ENCODE measurements at regions not wholly inside any gene's neighbourhood (a gene's known extent, or its start where the extent isn't known, plus 50 kb on each side); places are given as distances from the start of the nearest gene placed in this dataset.
"Not testable (repeated sequence)": the region's sequence is repeated elsewhere in the genome, so short reads cannot be mapped to it uniquely, and the experiment has no call there.

DNA sequence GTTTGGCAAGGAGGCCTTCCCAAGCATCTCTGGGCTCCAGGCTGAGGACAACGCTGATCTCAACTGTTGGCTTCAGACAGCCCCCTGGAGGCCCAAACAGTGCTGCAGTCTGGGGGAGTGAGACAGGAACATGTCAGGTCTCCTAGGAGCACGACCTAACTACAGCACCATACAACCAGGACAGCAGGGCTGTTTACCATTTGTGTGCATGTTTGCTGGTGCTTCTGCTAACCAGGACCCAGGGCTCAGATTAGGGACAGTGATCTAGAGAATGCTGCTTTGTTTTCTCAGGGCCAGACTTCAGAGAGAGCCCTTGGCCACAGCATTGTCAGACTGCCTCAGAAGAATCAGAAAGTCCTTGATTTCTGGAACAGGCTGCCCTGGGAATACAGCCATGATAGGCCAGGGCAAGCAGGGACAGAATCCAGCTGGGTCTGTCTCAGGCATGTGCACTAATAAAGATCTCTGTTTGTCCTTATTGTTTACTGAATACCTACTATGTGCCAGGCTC lies 126.5 kb downstream of the VPREB1 start:
- no peak for DNase-seq (ENCODE audit: extremely low read depth, low read depth)

DNA sequence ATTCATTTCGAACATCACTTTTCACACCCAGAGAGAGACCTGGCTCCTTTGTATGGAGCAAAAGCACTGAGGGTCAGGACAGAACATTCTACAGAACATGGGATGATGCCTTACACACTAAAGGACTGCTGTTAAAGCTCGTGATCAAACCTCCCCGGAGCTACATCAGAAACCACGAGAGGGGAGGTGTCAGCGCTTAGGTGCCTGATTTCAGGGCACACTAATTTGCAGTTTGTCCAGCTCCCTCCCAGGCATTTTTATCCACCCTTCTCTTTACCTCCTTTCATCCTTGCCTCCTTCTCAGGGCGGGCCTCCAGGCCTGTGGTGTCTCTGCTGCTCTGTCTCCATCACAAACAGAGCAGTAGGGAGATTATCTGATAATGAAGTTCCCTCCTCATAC lies 127.5 kb downstream of the VPREB1 start:
- DNase-seq (ENCODE audit: extremely low read depth, low read depth) = no peak

DNA sequence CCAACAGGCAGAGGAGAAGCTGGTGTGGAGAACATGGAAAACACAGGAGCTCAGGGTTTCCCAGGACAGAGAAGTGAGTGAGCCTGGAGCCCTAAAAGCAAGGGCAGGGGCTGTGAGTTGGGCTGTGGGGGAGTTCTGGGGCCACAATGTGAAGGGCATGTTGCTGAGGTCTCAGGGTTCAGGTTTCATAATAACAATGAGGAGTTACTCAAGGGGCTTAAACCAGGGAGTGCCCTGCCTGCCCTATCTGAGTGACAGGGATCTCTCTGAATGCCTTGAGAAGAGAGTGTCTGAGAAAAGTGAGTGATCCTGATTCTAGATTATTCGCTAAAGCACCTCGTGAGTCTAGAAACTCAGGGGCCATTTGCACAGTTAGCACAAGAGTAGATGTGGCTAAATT lies 129.6 kb downstream of the VPREB1 start:
- DNase-seq (ENCODE audit: extremely low read depth, low read depth) = no peak

DNA sequence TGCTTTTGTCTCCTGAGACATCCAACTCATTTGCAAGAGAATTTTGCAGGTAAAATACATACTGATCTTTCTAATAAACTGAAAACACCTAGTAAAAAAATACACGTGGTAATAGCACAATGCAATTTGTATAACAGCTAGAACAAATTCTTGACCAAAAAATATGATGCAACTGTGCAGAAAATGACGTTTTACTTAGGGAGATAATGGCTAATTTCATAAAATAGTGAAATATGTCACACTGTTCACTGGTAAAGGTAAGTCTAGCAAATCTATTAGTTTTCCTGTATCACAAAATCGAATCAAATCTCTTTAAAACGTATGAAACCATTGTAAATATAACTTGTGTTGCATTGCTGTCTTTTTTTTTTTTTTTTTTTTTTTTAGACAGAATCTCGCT lies 130.0 kb downstream of the VPREB1 start:
- DNase-seq (ENCODE audit: extremely low read depth, low read depth) = no peak

DNA sequence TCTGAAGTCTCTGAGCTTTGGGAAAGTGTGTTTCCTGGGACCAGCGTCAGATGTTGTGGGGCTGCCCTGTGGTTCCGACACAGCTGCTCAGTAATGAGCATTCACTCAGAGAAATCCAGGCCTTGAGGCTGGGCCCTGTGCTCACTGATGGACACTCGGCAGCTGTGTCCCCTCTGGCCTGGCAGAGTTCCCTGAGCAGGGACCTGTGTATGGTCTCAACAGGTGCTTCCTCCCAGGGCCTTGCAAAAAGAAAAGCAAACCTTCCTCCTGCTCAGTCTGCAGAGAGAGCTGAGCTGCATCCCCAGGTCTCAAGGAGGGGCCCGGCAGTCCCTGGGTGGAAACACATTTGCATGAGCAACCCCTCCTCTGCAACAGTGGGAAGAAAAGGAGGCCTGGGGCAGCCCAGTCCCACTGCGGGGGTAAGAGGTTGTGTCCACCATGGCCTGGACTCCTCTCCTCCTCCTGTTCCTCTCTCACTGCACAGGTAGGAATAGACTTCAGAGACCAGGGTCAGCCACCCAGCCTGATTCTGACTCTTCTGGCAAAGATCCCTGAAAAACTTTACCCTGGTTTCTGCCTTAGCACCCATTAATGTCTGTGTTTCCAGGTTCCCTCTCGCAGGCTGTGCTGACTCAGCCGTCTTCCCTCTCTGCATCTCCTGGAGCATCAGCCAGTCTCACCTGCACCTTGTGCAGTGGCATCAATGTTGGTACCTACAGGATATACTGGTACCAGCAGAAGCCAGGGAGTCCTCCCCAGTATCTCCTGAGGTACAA lies 131.2 kb downstream of the VPREB1 start:
- no peak for DNase-seq (ENCODE audit: extremely low read depth, low read depth)

DNA sequence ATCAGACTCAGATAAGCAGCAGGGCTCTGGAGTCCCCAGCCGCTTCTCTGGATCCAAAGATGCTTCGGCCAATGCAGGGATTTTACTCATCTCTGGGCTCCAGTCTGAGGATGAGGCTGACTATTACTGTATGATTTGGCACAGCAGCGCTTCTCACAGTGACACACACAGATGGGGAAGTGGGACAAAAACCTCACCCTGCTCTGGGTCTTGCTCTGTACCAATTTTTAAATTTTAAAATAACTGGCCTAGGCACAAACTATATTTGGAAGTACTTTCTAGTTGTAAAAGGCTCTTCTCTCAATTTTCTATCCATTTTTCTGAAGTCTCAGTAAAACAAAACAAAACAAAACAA lies 131.7 kb downstream of the VPREB1 start:
- no peak for DNase-seq (ENCODE audit: extremely low read depth, low read depth)

DNA sequence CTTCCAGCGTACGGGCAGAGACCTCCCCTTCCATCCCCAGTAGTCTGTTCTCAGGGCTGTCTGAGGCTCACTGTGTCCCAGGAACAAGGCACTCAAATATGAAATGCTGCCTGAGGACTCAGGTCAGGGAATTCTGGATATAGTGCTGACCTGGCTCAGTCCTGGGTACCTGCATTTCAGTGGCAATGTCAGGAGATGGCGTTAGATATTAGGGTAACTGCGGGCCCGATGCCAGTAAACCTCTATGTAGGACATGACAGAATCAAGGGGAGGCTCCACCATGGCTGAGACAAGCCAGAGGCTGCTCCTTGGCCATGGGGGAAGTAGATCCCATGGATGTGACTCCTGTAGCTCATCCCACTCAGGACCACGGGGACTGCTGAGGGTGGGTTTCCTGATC lies 131.7 kb downstream of the ZNF280B start:
- DNase-seq (ENCODE audit: extremely low read depth, low read depth) = not testable (repeated sequence)

DNA sequence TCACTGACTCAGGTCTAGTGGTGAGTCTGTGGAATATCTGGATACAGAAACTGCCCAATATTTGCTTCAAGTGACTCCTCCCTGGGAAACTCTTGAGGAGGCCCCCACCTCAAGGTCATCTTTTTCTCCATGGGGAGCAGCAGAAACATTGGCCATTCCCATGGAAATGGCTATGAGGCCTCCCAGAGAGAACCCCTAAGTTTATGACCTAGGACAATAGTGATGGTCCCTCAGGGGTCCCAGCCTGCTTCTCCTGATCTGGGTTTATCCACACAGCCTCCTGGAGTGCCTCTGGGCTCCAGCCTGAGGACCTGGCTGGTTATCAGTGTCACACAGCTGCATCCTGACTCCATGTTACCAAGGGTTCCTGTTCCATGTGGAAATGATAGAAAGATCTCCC lies 131.2 kb downstream of the ZNF280B start:
- no peak for DNase-seq (ENCODE audit: extremely low read depth, low read depth)

DNA sequence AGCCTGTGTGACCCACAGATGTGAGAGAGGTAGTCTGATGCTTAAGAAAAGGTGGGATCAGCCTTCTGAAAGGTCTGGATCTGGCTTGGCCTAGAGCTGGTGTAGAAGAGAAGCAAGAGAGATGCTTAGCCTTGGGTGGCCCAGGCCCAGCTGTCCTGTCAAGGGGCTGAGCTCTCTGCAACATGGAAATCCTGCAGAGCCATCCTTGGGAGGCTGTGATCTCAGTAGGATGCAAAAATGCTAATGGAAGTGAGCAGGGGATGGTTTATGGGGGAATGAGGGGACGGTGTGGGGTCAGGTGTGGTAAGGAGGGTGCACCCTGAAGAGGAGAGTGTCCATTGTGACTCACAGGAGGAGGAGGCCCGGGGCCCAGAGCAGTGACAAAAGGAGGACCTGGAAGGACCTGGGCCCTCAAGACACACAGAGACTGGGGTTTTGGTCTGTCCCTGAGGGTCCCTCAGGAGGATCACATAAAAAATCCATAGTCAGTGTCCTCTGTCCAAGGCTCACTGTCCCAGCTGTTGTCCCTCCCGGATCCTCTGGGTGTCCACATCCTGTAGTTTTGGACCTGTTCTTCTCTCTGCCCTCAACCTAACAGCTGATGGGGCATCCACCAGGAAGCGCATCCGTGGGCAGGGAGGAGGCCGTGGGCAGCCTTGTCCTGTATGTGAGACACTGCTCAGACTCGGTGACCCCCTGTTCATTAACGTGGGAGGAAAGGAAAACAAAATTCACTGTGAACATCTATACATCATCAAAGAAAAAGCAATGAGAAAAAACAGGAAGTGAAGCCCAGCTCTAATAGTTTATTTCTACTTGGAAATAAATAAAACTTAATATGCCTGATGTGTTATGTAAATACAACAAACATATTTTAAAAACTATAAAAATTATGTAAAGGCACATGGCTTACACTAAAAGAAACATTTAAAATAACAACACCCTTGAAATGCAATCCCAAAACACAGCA lies 129.8 kb downstream of the ZNF280B start:
- no peak for DNase-seq (ENCODE audit: extremely low read depth, low read depth)

DNA sequence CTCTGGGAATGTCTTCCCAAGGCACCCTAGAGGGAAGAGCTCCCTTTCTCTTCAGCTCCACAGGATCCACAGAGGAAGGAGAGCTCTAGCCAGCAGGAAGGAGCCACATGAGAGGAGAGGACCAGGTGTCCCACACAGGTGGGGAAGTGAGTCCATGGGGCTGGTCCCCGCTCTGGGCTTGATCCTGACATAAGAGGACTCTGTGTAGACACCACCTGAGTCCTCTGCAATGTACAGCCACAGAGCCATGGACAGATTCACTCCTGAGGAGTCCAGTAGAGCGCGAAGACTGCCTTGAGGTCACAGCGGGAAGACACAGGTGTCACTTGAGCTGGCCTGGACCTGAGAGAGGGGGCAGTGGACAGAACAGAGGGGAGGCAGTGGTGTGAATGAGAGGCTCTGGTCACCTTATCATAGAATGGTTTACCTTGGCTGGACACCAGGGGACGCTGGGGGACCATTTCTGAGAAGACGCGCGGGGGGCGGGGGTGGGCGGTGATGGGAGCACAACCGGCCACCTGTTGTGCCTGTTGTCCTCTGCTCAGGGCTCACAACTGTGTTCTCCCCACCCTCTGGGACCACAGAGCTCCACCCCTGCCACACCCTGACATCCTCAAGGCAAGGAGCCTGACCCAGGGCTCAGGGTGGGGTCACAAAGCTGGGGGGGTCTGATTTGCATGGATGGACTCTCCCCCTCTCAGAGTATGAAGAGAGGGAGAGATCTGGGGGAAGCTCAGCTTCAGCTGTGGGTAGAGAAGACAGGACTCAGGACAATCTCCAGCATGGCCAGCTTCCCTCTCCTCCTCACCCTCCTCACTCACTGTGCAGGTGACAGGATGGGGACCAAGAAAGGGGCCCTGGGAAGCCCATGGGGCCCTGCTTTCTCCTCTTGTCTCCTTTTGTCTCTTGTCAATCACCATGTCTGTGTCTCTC lies 128.2 kb downstream of the ZNF280B start:
- DNase-seq (ENCODE audit: extremely low read depth, low read depth) = no peak

DNA sequence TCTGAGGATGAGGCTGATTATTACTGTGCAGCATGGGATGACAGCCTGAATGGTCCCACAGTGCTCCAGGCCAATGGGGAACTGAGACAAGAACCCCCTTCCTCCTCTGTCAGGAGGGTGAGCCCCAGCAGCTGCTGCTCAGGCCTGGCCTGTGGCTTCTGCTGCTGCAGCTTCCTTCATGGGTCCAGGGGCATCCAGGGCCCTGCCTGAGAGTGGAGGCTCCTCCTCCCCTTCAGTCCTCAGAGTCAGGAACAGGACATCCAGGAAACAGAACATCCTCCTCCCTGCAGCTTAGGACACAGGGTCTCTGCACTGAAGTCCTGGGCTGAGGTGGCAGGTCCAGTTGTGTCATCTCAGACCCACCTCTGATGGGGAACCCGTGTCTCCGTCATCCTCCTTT lies 127.2 kb downstream of the ZNF280B start:
- DNase-seq (ENCODE audit: extremely low read depth, low read depth) = not testable (repeated sequence)

DNA sequence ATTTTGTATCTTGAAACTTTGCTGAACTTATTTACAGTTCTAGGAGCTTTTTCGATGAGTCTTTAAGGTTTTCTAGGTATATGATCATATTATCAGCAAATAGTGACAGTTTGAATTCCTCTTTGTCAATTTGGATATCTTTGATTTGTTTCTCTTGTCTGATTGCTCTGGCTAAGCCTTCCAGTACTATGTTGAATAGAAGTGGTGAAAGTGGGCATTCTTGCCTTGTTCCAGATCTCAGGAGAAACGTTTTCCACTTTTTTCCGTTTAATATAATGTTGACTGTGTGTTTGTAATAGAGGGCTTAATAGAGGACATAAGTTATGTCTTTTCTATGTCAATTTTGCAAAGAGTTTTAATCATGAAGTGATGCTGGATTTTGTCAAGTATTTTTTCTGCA lies 124.3 kb downstream of the ZNF280B start:
- DNase-seq (ENCODE audit: extremely low read depth, low read depth) = no peak

DNA sequence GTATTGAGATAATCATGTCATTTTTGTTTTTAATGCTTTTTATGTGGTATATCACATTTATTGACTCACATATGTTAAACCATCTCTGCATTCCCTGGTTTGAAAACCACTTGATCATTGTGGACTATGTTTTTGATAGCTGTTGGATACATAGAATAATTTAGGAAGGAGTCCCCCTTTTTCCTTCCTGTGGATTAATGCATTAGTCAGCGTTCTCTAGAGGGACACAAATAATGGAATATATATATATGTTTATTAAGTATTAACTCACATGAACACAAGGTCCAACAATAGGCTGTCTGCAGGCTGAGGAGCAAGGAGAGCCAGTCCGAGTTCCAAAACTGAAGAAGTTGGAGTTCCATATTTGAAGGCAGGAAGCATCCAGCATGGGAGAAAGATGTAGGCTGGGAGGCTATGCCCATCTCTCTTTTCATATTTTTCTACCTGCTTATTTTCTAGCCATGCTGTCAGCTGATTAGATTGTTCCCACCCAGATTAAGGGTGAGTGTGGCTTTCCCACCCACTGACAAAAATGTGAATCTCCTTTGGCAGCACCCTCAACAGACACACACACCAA lies 123.8 kb downstream of the ZNF280B start:
- DNase-seq (ENCODE audit: extremely low read depth, low read depth) = no peak

DNA sequence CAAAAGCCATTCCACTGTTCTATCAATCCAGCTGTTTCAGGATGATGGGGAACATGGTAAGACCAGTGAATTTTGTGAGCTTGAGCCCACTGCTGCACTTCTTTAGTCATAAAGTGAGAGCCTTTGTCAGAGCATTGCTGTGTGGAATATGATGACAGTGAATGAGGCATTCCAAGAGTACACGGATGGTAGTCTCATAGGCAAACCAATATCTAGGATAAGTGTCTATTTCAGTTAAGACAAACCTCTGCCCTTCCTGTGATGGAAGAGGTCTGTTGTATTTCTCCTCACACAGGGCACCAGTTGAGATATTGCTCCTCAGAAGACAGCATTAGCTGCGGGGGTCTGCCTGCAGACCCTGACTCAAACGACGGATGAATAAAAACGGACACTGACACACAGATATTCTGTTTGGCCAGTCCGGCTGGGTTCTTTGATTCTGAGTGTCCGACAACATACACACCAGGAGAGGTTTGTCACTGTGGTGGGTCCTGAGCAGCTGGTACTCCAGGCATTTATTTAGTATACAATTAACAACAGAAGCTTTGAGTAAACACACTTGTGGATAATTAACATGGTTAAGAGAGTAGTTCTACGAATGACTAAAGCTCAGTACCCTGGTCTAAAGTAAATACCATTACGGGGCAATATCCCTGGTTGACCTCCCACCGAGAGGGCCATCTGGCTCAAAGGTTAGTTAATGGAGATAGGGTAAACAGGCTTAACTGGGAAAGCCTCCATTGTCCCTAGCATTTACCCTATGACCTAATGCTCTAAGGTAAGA lies 121.7 kb downstream of the ZNF280B start:
- DNase-seq (ENCODE audit: extremely low read depth, low read depth) = no peak

DNA sequence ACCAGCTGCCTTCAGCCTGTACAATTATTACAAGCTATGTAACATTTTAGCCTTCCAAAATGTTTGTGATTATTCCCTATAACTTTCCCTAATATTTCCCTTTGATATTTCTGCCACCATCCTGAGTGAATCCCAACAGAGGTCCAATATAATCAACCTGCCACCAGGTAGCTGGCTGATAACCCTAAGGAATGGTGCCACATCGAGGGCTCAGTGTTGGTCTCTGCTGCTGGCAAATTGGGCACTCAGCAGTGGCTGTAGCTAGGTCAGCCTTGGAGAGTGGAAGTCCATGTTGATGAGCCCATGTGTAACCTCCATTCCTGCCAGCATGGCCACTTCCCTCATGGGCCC lies 121.2 kb downstream of the ZNF280B start:
- no peak for DNase-seq (ENCODE audit: extremely low read depth, low read depth)

DNA sequence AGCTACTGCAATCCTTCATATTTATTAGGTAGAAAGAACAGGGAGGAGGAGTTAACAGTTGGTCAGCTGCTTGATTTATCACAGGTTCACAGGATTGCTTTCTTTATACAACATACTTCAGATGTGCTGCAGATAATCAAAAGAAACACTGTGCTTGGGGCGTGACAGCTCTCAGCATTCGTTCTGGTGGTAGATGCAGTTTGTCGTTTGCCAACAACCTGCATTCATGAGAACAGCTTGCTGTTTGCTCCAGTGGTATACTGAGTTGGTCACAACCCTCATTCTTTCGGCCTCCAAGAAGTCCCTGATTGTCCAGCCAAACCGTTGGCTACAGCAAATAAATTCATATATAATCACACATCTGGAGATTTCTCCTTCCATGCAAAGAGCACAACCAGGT lies 120.5 kb downstream of the ZNF280B start:
- no peak for DNase-seq (ENCODE audit: extremely low read depth, low read depth)

DNA sequence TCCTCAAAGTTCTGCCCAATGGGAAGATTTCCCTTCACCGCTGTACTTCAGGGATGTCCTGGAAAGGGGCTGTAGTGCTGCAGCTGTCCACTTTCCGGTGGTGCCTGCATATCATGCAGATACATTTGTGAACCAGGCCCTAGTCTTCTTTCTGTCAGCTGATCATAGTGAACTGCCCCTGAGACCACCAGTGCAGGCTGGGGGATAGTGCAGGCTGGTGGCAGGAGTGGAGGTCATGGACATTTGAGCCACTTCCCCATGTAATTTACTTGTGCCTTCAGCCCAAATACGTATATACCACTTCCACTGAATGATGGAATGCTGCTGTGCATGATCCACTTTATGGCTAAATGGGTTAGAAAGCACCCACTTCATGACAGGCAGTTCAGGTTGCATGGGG lies 120.0 kb downstream of the ZNF280B start:
- no peak for DNase-seq (ENCODE audit: extremely low read depth, low read depth)

DNA sequence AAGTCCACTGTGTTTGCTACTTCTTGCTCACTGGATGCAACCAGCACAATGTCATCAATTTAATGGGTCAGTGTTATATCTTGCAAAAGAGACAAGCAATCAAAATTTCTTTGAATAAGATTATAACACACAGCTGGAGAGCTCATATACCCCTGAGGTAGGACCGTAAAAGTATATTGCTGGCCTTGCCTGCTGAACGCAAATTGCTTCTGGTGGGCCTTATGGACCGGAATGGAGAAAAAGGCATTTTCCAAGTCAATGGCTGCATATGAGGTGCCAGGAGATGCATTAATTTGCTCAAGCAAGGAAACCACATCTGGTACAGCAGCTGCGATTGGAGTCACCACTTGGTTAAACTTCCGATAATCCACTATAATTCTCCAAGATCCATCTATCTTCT lies 119.1 kb downstream of the ZNF280B start:
- no peak for DNase-seq (ENCODE audit: extremely low read depth, low read depth)

DNA sequence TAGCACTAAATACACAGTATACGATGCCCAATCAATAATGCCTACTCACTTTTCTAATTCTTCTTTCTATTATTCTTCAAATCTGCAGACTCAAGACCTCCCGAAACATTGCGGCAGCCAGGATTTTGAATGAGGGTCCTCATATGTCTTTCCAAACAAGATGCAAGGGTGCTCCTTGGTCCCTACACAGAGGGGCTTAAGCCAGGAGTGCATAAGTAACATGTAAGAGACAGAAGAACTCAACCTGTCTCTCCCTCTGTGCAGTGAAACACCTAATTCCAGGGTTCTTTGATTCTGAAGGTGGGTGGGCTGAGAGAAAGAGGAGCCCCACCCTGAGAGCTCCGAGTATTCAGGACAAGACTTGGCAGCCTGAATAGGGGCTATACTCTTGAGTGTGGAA lies 117.6 kb downstream of the ZNF280B start:
- DNase-seq (ENCODE audit: extremely low read depth, low read depth) = no peak

DNA sequence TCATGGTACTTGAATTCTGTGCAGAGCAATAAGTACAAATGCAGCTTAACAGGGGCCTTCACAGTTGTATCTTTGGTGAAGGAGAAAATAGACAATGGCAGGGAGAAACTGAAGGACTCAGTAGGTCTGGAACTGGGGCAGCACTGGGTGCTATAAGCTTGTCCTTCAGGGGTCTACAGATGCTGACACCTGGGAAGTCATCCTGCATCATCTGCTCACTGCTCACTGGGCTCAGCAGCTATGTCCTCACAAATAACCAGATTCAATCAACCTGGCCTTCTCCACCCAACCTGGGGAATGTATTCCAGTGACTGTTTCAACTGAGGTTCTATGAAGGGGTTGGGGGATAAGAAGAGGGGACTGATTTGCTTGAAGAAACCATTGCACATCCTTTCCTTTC lies 117.0 kb downstream of the ZNF280B start:
- DNase-seq (ENCODE audit: extremely low read depth, low read depth) = no peak

Data from NCI-H460 (cell line).